ENCODE measurements at regions not wholly inside any gene's neighbourhood (a gene's known extent, or its start where the extent isn't known, plus 50 kb on each side); places are given as distances from the start of the nearest gene placed in this dataset.

GRCh38 chr10:65340340-65340739 is 1585.5 kb upstream of the LRRTM3 start:
- ATAC-seq, result no peak
- TF ChIP-seq TCF4 (CRISPR knock-in tag; IDR thresholded peaks at IDR 0.05; ENCODE audit: borderline replicate concordance) (no peak), ZFP30 (CRISPR knock-in tag; IDR thresholded peaks at IDR 0.05) (no peak), TOX (CRISPR knock-in tag; IDR thresholded peaks at IDR 0.05; ENCODE audit: borderline replicate concordance) (no peak), ZNF565 (CRISPR knock-in tag; conservative IDR thresholded peaks at IDR 0.05; ENCODE audit: low read depth) (no peak), ZNF70 (CRISPR knock-in tag; IDR thresholded peaks at IDR 0.05) (no peak), ZNF8 (CRISPR knock-in tag; IDR thresholded peaks at IDR 0.05) (no peak), RARB (CRISPR knock-in tag; IDR thresholded peaks at IDR 0.05) (no peak), ZC3H10 (CRISPR knock-in tag; IDR thresholded peaks at IDR 0.05) (no peak), ZFP3 (CRISPR knock-in tag; IDR thresholded peaks at IDR 0.05) (no peak), ESRRG (CRISPR knock-in tag; IDR thresholded peaks at IDR 0.05) (no peak), CSDC2 (CRISPR knock-in tag; IDR thresholded peaks at IDR 0.05) (no peak), OSR1 (CRISPR knock-in tag; IDR thresholded peaks at IDR 0.05) (no peak), CREB5 (CRISPR knock-in tag; IDR thresholded peaks at IDR 0.05; ENCODE audit: low read depth) (no peak), GLIS3 (CRISPR knock-in tag; IDR thresholded peaks at IDR 0.05) (no peak)
- TF ChIP-seq, protein P1, sequence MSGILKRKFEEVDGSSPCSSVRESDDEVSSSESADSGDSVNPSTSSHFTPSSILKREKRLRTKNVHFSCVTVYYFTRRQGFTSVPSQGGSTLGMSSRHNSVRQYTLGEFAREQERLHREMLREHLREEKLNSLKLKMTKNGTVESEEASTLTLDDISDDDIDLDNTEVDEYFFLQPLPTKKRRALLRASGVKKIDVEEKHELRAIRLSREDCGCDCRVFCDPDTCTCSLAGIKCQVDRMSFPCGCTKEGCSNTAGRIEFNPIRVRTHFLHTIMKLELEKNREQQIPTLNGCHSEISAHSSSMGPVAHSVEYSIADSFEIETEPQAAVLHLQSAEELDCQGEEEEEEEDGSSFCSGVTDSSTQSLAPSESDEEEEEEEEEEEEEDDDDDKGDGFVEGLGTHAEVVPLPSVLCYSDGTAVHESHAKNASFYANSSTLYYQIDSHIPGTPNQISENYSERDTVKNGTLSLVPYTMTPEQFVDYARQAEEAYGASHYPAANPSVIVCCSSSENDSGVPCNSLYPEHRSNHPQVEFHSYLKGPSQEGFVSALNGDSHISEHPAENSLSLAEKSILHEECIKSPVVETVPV (CRISPR knock-in tag; IDR thresholded peaks at IDR 0.05), result no peak
- TF ChIP-seq, protein P2, sequence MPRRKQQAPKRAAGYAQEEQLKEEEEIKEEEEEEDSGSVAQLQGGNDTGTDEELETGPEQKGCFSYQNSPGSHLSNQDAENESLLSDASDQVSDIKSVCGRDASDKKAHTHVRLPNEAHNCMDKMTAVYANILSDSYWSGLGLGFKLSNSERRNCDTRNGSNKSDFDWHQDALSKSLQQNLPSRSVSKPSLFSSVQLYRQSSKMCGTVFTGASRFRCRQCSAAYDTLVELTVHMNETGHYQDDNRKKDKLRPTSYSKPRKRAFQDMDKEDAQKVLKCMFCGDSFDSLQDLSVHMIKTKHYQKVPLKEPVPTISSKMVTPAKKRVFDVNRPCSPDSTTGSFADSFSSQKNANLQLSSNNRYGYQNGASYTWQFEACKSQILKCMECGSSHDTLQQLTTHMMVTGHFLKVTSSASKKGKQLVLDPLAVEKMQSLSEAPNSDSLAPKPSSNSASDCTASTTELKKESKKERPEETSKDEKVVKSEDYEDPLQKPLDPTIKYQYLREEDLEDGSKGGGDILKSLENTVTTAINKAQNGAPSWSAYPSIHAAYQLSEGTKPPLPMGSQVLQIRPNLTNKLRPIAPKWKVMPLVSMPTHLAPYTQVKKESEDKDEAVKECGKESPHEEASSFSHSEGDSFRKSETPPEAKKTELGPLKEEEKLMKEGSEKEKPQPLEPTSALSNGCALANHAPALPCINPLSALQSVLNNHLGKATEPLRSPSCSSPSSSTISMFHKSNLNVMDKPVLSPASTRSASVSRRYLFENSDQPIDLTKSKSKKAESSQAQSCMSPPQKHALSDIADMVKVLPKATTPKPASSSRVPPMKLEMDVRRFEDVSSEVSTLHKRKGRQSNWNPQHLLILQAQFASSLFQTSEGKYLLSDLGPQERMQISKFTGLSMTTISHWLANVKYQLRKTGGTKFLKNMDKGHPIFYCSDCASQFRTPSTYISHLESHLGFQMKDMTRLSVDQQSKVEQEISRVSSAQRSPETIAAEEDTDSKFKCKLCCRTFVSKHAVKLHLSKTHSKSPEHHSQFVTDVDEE (CRISPR knock-in tag; IDR thresholded peaks at IDR 0.05), result no peak

GRCh38 chr10:65341323-65341925 is 1584.4 kb upstream of the LRRTM3 start:
- ATAC-seq, result peak; percentile 89
- peak; percentile 84 for TF ChIP-seq ISL1 (CRISPR knock-in tag; IDR thresholded peaks at IDR 0.05)
- TF ChIP-seq, protein P1 (CRISPR knock-in tag; IDR thresholded peaks at IDR 0.05), result 0 out of 2 replicates have a peak, but pooled peaks have one; percentile 24
- TF ChIP-seq BACH2 (CRISPR knock-in tag; IDR thresholded peaks at IDR 0.05; ENCODE audit: borderline replicate concordance), result no peak
- TF ChIP-seq ZNF8 (CRISPR knock-in tag; IDR thresholded peaks at IDR 0.05), result peak; percentile 6; the same call in 1 of the 2 replicates
- TF ChIP-seq TCF4 (CRISPR knock-in tag; IDR thresholded peaks at IDR 0.05; ENCODE audit: borderline replicate concordance), result 0 out of 2 replicates have a peak, but pooled peaks have one; percentile 41
- TF ChIP-seq SNAI2 (CRISPR knock-in tag; IDR thresholded peaks at IDR 0.05), result no peak; the same call in 1 of the 2 replicates
- TF ChIP-seq, protein P2 (CRISPR knock-in tag; IDR thresholded peaks at IDR 0.05), result peak; percentile 39; the same call in 1 of the 2 replicates
- peak; percentile 51; the same call in 1 of the 2 replicates for TF ChIP-seq ZFP3 (CRISPR knock-in tag; IDR thresholded peaks at IDR 0.05)
- TF ChIP-seq, protein P3, sequence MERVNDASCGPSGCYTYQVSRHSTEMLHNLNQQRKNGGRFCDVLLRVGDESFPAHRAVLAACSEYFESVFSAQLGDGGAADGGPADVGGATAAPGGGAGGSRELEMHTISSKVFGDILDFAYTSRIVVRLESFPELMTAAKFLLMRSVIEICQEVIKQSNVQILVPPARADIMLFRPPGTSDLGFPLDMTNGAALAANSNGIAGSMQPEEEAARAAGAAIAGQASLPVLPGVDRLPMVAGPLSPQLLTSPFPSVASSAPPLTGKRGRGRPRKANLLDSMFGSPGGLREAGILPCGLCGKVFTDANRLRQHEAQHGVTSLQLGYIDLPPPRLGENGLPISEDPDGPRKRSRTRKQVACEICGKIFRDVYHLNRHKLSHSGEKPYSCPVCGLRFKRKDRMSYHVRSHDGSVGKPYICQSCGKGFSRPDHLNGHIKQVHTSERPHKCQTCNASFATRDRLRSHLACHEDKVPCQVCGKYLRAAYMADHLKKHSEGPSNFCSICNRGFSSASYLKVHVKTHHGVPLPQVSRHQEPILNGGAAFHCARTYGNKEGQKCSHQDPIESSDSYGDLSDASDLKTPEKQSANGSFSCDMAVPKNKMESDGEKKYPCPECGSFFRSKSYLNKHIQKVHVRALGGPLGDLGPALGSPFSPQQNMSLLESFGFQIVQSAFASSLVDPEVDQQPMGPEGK (CRISPR knock-in tag; IDR thresholded peaks at IDR 0.05; ENCODE audit: borderline replicate concordance), result no peak
- TF ChIP-seq, protein P4, sequence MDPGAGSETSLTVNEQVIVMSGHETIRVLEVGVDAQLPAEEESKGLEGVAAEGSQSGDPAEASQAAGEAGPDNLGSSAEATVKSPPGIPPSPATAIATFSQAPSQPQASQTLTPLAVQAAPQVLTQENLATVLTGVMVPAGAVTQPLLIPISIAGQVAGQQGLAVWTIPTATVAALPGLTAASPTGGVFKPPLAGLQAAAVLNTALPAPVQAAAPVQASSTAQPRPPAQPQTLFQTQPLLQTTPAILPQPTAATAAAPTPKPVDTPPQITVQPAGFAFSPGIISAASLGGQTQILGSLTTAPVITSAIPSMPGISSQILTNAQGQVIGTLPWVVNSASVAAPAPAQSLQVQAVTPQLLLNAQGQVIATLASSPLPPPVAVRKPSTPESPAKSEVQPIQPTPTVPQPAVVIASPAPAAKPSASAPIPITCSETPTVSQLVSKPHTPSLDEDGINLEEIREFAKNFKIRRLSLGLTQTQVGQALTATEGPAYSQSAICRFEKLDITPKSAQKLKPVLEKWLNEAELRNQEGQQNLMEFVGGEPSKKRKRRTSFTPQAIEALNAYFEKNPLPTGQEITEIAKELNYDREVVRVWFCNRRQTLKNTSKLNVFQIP (CRISPR knock-in tag; IDR thresholded peaks at IDR 0.05; ENCODE audit: borderline replicate concordance, low read depth), result no peak
- TF ChIP-seq TOX (CRISPR knock-in tag; IDR thresholded peaks at IDR 0.05; ENCODE audit: borderline replicate concordance), result no peak
- no peak for TF ChIP-seq ZNF565 (CRISPR knock-in tag; conservative IDR thresholded peaks at IDR 0.05; ENCODE audit: low read depth)
